DND-41 (cell line): ENCODE measurements at regions not wholly inside any gene's neighbourhood (a gene's known extent, or its start where the extent isn't known, plus 50 kb on each side); places are given as distances from the start of the nearest gene placed in this dataset.

ENCODE experiments used
- ATAC-seq: fragments of 200-7000 bp; cut with Tn5 transposase; 3 replicates; pipeline ENCODE4 v1.9.1; 2021; ENCODE audit warnings: low read depth; ENCODE audit not compliant: insufficient read depth
- DNase-seq: peaks from one replicate; pipeline ENCODE4 v3.0.0-alpha.2; 2020
- H2AFZ ChIP-seq: 2 replicates; pipeline ENCODE4 v1.6.0; 2012; ENCODE audit warnings: low read depth, low read length
- H3K27ac ChIP-seq: 2 replicates; pipeline ENCODE4 v1.5.1; 2012; ENCODE audit warnings: low read length, inconsistent platforms
- H3K27me3 ChIP-seq: fragments of 200-600 bp; sonication (generic); 2 replicates; pipeline ENCODE4 v1.6.0; 2012; ENCODE audit warnings: low read length, mild to moderate bottlenecking, inconsistent platforms; ENCODE audit not compliant: insufficient read depth, poor library complexity
- H3K36me3 ChIP-seq: 2 replicates; pipeline ENCODE4 v1.5.1; 2012; ENCODE audit warnings: low read length, inconsistent platforms; ENCODE audit not compliant: insufficient read depth
- H3K4me1 ChIP-seq: 2 replicates; pipeline ENCODE4 v1.5.1; 2012; ENCODE audit warnings: mild to moderate bottlenecking, low read length; ENCODE audit not compliant: insufficient read depth
- H3K4me2 ChIP-seq: 2 replicates; pipeline ENCODE4 v1.6.0; 2012; ENCODE audit warnings: mild to moderate bottlenecking, moderate library complexity, low read length, inconsistent platforms; ENCODE audit not compliant: insufficient read depth
- H3K4me3 ChIP-seq, 2 experiments: fragments of 200-600 bp in 1 of 2; shearing (Covaris generic) in 1 of 2; 2 replicates each; pipeline ENCODE4 v1.5.1; 2012 to 2016; ENCODE audit warnings: inconsistent platforms in 2 of 2, low read length in 2 of 2, mild to moderate bottlenecking in 2 of 2, low read depth in 1 of 2, moderate library complexity in 1 of 2
- H3K79me2 ChIP-seq: 2 replicates; pipeline ENCODE4 v1.6.0; 2012; ENCODE audit warnings: low read length, inconsistent platforms; ENCODE audit not compliant: insufficient read depth
- H3K9ac ChIP-seq: 2 replicates; pipeline ENCODE4 v1.6.0; 2012; ENCODE audit warnings: low read depth, mild to moderate bottlenecking, inconsistent platforms, low read length, moderate library complexity
- H3K9me3 ChIP-seq: 2 replicates; pipeline ENCODE4 v1.5.1; 2012; ENCODE audit warnings: low read length, moderate library complexity, mild to moderate bottlenecking, inconsistent platforms; ENCODE audit not compliant: insufficient read depth, severe bottlenecking
- H4K20me1 ChIP-seq: 2 replicates; pipeline ENCODE4 v1.6.0; 2012; ENCODE audit warnings: low read length; ENCODE audit not compliant: insufficient read depth
- EZH2 ChIP-seq: IDR thresholded peaks from 3 replicates; pipeline ENCODE4 v1.6.1; 2012; ENCODE audit warnings: borderline replicate concordance, low read depth, mild to moderate bottlenecking, moderate library complexity, low read length, inconsistent platforms; ENCODE audit not compliant: severe bottlenecking
- TF ChIP-seq, protein P1 (sequence below): IDR thresholded peaks from 2 replicates; pipeline ENCODE4 v1.5.1; 2012; ENCODE audit warnings: borderline replicate concordance, low read length, moderate library complexity, mild to moderate bottlenecking; ENCODE audit not compliant: poor library complexity, severe bottlenecking; ENCODE audit errors: extremely low read depth

- TF ChIP-seq EZH2 = no peak
- TF ChIP-seq, protein P1, sequence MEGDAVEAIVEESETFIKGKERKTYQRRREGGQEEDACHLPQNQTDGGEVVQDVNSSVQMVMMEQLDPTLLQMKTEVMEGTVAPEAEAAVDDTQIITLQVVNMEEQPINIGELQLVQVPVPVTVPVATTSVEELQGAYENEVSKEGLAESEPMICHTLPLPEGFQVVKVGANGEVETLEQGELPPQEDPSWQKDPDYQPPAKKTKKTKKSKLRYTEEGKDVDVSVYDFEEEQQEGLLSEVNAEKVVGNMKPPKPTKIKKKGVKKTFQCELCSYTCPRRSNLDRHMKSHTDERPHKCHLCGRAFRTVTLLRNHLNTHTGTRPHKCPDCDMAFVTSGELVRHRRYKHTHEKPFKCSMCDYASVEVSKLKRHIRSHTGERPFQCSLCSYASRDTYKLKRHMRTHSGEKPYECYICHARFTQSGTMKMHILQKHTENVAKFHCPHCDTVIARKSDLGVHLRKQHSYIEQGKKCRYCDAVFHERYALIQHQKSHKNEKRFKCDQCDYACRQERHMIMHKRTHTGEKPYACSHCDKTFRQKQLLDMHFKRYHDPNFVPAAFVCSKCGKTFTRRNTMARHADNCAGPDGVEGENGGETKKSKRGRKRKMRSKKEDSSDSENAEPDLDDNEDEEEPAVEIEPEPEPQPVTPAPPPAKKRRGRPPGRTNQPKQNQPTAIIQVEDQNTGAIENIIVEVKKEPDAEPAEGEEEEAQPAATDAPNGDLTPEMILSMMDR = no peak
- H3K27me3 ChIP-seq = no peaks in the 10 kb centered on the region
Measured at GRCh38 chr1:48127735-48128685, 94.5 kb upstream of the SLC5A9 start.

DNA sequence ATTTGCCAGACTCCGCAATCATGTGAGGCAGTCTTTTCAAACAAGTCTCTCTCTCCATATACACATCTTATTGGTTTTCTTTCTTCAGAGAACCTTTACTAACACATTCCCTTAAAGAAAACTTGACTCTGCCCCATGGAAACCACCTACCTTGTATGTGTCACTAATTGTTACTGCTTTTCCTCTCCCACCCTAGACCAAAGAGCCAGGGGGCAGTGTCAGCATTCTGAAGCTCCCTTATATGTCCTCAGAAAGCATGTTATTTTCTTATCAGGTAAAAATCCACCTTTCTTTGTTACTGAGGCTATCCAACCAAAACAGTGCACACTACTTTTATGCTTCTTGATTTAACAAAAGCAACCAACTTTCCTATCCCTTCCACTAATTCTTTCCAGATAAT, 98.9 kb upstream of the SLC5A9 start:
- no peaks in the 10 kb centered on the region for H3K36me3 ChIP-seq
- H4K20me1 ChIP-seq = no peaks in the 10 kb centered on the region
- TF ChIP-seq, protein P1 = no peak
- no peak overlapping the region for H3K4me3 ChIP-seq
- ATAC-seq (no peak), DNase-seq (no peak)
- no peaks in the 10 kb centered on the region for H3K4me1 ChIP-seq
- no peak overlapping the region for H3K27ac ChIP-seq
- no peak overlapping the region for H3K9ac ChIP-seq
- H3K9me3 ChIP-seq = no peaks in the 10 kb centered on the region
- no peak overlapping the region for H2AFZ ChIP-seq
- H3K79me2 ChIP-seq = no peaks in the 10 kb centered on the region
- H3K4me2 ChIP-seq = no peak overlapping the region
- H3K27me3 ChIP-seq = no peaks in the 10 kb centered on the region

More at GRCh38 chr1:48127735-48128685, 94.5 kb upstream of the SLC5A9 start:
- H3K4me2 ChIP-seq = no peak overlapping the region
- ATAC-seq = no peak
- no peak overlapping the region for H3K27ac ChIP-seq
- no peaks in the 10 kb centered on the region for H3K36me3 ChIP-seq
- no peaks in the 10 kb centered on the region for H4K20me1 ChIP-seq
- H3K4me1 ChIP-seq = no peaks in the 10 kb centered on the region
- no peaks in the 10 kb centered on the region for H3K79me2 ChIP-seq
- no peak overlapping the region for H3K4me3 ChIP-seq
- no peak for DNase-seq
- H3K9ac ChIP-seq = no peak overlapping the region
- no peaks in the 10 kb centered on the region for H3K9me3 ChIP-seq
- H2AFZ ChIP-seq = no peak overlapping the region

GRCh38 chr1:48121955-48122354, 100.6 kb upstream of the SLC5A9 start:
- H3K36me3 ChIP-seq = no peaks in the 10 kb centered on the region
- no peak for ATAC-seq
- TF ChIP-seq EZH2 = no peak
- TF ChIP-seq, protein P1 = no peak
- H3K9me3 ChIP-seq = no peaks in the 10 kb centered on the region
- no peak overlapping the region for H3K4me2 ChIP-seq
- H3K4me3 ChIP-seq = no peak overlapping the region
- no peak overlapping the region for H3K27ac ChIP-seq
- H3K9ac ChIP-seq = no peak overlapping the region
- no peaks in the 10 kb centered on the region for H3K4me1 ChIP-seq
- H3K79me2 ChIP-seq = no peaks in the 10 kb centered on the region
- H4K20me1 ChIP-seq = no peaks in the 10 kb centered on the region
- H2AFZ ChIP-seq = no peak overlapping the region
- DNase-seq = no peak
- H3K27me3 ChIP-seq = no peaks in the 10 kb centered on the region
